HG02885 (cell line): ENCODE measurements at regions not wholly inside any gene's neighbourhood (a gene's known extent, or its start where the extent isn't known, plus 50 kb on each side); places are given as distances from the start of the nearest gene placed in this dataset.

Experiments used
- ATAC-seq: cut with Tn5 transposase; IDR thresholded peaks from one replicate; pipeline ENCODE4 v1.9.1; 2021; ENCODE audit warnings: mild to moderate bottlenecking; ENCODE audit not compliant: unreplicated experiment, poor library complexity

DNA sequence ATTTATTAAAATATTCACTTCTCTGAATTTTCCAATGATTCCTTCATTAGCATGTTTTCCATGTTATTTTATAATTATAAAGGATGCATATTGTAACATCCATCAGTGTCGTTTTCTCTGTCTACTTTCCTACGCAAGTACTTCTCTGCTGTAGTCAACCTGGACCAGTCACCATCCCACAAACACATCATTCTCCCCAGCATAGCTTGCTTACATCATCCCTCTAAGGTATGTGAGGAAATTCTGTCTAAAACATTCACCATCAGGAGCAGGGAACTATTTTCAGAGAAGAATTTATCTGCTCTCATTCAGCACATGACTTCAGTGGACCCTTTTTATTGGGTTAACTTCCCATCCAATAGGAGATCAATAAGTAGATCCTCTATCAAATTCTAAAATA lies 806.1 kb upstream of the ARGLU1 start:
- ATAC-seq, result no peak

DNA sequence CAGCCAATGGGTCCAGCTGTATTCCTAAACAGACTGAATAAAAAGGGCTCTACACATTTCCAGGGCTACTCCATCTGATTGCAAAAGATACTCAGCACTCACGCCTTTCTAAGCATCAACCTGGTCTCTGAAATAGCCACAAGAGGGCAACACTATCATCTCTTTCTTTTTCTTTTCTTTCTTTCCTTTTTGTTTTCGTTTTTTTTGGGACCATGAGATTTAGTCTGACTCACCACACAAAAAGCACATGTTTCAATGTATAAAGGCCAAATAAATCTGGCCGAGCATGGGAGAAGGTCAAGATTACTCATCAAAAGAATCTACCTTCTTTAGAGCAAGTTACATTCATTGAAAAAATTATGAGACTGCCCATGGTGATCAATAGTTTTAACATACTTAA lies 805.6 kb upstream of the ARGLU1 start:
- ATAC-seq, result no peak

DNA sequence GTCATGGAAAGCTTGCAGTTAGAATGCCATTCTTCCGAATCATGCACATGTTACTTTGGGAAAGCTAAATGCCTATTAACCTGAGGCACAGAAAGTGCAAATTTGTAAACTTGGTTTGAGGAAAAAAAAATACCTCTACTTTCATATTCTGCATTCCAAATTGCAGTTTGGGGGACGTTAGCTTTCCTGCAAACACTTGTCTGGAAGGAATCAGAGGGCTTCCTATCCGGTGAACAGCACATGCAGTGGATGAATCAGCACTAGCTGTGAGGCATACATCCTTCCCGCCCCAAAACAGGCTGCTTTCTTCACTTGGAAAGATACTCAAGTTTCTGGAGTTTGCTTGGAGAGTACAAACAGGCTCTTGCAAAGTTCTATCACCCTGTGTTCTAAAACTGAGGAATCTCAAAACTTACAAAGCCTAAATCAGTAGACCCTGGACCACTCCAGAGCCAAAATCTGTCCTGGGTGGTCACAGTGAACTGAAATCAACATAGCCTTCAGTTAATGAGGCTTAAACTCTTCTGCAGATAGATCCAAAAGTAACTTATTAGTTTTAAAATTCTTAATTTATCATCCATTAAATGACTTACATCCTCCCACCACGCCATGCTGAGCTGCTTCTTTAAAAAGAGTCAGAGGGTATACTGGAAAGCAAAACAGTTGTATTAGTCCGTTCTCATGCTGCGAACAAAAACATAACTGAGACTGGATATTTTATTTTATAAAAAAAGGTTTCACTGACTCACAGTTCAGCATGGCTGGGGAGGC lies 802.3 kb upstream of the ARGLU1 start:
- ATAC-seq, result no peak

DNA sequence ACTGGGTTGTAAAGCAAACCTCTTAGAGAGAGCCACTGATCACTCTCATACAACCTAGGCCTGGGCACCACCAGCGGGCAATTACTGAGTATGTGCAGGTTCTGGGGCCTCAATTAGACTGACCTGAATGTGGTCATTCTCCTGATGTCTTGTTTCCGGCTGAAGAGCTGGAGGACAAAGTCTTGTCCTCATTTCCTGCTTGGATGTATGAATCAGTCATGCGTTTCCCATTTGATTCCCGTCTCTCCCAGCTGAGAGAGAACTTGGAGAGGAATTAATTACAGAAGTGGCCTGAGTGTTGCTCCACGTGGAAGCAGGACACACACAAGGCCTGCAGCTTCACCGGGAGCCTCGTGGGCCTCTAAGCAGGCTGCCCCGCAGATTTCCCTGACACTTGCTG lies 799.3 kb upstream of the ARGLU1 start:
- no peak for ATAC-seq

DNA sequence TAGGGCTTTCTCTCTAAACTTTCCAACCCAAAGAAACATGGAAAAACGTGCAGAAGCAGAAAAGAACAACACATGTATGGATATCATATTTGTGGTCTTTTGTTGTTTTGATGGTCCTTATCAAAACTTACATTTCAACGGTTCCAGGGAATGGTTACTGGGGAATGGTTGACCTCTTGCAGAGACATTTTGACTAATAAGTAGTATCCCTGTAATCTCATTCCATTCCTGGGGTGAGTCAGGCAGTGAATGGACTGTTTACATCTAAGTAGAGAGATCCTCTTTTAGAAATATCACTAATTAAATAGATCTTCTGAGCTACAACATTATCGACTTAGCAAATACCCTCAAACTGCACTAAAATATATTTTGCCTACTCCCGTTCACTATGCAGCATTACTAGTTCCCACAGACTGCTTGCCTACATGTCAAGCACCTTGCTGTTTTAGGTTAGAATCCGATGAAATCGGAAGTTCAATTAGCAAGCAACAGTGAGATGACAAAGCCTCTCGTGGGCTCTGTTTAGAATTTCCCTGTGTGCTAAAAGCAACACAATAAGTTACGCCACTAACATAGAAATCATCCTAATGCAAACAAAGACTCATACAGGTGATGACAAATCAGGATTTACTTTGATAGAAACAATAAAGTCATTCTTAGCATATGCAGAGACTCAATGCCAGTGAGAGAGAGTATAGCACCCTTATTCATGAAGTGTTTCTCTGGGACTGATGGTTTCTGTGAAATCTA lies 797.7 kb upstream of the ARGLU1 start:
- no peak for ATAC-seq

DNA sequence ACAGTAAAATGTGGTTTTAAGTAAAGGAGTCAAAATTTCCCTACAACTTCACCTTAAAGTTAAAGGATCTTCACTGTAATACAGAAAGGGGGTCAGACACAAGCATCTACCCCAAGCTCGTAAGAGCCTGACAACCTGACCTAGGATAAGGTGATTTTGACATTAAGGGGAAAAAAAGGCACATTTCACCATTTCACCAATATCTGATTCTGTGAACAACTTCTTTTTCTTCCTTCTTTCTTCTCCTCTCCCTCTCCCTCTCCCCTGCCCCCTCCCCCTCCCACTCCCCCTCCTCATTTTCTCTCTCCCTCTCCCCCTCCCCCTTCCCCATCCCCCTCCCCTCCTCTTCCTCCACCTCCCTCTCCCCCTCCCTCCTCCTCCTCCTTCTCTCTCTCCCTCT lies 796.7 kb upstream of the ARGLU1 start:
- no peak for ATAC-seq

DNA sequence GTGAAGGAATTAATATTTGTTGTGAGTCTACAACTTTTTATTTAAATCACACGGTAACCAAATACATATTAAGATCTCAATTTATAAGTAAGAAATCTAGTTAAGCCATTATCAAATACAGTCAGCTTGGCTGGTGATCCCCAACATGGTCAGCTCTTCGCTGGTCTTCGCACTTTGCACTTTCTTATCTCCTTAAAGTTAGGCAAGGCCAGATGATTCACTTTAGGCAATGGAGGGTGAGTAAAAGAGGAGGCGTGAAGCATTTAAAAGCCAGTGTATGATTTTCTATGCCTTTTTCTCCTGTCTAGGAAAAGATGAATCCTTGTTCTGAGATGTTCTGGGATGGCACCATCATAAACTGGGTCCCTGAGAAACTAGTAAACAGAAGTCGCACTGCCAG lies 793.7 kb upstream of the ARGLU1 start:
- no peak for ATAC-seq

DNA sequence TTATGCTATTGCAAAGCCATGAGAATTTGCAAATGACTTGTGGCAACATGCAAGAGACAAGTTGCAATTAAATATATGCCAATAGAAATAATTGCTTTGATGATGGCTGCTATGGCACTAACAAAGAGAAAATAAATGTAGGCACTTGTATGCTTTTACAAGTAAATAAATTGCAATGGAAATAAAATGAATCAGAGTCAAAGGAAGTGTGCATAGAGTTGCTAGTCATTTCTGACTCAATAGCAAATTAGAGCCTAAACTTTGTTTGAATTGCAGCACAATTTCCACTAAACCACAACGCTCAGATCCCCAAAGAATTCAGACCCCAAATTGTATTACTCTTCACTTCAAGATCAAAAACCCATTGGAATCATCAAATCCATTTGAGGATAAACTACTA lies 792.1 kb upstream of the ARGLU1 start:
- ATAC-seq, result no peak

DNA sequence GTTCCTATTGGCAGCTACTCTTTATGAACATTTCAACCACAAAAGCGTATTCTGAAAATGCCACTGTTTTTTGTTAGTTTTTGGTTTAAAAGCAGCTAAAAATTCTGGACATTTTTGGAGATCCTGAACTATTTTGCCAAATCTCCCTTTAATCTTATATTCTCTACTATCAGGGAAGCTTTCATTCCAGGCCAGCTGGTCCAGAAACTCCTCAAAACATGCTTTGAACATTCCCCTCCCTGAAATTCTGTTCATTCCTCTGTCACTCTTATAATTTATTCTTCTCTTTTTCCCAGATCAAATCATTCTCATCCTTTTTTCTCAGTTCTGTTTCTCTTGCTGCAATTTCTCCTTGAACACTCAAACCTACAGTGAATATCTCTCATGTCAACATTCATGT lies 790.9 kb upstream of the ARGLU1 start:
- no peak for ATAC-seq

DNA sequence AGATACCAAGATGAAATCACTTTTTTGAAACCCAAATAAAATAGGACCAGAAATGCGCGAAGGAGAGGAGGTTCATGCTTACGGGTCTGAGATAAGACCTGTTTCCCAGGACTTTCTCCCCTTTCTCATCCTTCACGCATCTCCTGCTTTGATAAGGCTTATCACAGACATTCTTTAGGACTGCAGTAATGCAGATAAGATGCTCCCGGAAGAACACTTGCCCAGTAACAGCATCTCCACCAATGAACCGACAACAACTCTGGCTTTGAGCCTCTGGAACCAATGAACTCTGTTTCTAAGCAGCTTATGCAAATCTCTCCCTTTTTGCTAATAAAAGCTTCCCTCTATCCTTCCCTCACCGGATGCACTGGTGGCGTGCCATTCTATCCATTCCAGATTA lies 783.4 kb upstream of the ARGLU1 start:
- no peak for ATAC-seq

DNA sequence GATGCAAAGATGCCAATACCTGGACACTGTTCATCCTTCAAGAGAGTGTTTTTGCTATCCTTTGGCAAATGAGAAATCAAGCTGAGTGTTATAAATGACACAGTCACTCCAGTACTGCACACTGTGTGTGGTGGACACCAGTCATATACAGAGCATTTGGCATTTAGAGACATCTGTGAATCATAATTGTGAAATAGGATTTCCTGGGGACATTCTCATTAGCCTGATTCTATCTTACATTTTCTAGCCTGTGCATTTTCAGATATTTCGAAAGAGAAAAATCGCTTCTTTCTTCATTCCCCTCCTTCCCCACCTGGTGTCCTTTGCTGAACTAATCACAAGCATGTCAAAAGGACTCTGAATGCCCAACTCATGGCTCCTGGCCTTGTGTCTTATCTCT lies 781.0 kb upstream of the ARGLU1 start:
- ATAC-seq, result no peak

DNA sequence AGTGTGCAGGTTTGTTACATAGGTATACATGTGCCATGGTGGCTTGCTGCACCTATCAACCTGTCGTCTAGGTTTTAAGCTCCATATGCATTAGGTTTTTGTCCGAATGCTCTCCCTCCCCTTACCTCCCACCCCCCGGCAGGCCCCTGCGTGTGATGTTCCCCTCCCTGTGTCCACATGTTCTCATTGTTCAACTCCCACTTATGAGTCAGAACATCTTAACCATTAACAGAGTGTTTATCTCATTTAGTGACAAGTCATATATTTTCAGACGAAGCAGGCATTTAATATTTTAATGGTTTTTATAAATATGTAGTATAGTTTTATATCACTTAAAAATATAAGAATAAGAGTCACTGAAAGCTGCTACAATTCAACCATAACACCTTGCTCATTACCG lies 780.5 kb upstream of the ARGLU1 start:
- ATAC-seq, result no peak

DNA sequence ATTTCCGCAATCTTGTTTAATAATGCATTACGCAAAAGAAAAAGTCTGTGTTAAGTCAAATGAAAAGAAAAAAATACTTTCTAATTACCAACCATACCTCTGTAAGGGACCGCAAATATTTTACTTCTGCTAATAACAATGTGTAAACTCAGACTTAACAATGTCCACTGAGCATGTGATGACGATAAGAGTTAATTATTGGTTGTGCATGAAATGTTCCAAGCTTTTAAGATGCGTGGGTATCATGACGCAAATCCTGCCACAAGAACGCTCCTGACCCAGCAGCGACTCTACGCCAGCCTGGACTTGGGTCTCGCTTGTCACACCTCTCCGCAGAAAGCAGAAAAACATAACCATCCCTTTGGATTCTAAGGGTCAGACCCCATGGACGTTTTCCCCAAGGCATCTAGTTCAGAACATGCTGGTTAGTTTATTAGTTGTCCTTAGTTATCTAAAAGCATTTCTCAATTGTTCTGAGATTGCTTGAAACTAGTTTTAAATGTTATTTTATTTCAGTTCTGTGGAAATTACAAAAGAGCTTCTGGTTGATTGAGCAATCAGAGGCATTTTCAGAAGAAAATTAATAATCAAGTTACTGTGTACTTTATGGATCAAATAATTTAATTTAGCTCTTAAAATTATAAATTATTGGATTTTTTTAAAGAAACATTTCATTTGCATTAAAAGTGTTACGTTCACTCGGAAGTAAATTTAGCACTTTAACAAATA lies 779.9 kb upstream of the ARGLU1 start:
- no peak for ATAC-seq

DNA sequence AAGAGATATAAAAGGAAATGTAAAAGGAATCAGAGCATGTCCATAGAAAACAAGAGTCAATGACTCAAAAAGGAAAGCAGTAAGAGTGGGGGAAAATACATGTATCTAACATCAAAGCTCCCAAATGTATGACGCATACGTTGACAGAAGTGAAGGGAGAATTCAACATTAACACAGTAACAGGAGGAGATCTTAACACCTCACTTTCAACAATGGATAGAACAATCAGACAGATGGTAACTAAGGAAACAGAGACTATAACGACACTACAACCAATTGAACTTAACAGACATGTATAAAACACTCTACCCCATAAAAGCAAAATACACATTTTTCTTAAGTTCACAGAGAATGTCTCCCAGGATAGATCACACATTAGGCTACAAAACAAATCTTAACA lies 774.8 kb upstream of the ARGLU1 start:
- no peak for ATAC-seq

DNA sequence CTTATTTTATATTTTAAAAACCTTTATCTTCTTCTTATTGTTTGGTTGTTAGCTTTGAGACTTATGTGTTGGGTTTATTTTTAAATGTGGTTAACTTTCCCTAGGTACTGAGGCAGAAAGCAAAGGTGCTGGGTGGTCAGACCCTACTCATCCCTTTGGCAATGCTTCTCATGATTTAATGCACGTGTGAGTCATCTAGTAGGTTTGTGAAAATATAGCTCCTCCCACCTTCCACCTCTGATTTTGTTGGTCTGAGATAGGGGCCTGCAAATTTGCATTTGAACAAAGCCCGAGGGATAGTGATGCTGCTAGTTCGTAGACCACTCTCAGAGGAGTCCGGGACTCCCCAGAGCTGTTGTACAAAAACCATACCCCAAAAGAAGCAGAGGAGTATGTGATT lies 771.3 kb upstream of the ARGLU1 start:
- ATAC-seq, result no peak

DNA sequence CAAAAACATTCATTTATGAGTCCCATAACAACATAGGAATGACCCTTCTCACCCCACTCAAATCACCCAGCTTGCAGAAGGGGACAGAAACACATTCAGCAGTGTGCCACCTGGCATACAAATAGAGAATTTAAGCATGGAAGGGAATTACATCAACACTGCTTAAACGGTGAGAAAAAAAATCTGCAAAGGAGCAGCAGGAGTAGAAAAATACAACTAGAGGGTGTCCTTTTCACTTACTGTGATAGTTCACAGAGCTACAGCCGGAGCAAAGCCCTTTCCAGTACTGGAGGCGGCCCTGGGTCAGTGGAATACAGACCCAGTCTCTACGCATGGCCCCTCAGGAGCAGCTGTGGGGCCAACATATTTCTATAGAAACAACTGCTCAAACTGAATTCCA lies 764.3 kb upstream of the ARGLU1 start:
- no peak for ATAC-seq

DNA sequence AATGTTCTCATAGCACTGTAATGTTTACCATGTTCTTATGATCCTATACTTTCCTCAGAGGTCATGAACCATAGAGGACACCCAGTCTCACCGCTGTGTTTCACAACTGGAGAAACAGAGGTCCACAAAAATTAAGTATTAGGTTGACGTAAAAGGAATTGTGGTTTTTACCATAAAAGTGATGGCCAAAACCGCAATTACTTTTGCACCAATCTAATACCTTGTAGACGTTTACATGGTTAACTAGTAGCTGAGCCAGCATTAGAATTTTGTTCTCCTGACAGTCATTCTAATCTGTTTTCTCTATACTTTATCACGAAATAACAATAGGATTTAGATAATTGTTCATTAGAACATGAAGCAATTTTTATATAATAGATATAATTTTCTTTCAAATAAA lies 763.4 kb upstream of the ARGLU1 start:
- ATAC-seq, result no peak

DNA sequence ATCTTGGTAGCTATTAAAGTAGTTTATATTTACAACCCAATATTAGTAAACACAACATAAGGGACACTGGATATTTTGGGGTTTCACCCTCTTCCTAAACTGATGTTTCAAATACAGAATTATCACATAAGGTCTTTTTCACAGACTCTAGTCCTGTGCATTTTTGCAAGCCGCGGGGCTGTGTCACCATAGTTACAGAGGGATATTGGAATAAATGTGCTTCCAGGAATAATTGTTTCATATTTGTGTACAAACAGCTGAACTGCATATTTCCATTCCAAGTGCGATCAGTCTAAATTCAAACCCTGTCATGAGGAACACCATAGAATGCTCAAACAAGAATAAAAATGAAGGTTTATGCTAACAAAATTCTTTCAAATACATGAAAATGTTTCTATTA lies 762.5 kb upstream of the ARGLU1 start:
- ATAC-seq, result no peak

DNA sequence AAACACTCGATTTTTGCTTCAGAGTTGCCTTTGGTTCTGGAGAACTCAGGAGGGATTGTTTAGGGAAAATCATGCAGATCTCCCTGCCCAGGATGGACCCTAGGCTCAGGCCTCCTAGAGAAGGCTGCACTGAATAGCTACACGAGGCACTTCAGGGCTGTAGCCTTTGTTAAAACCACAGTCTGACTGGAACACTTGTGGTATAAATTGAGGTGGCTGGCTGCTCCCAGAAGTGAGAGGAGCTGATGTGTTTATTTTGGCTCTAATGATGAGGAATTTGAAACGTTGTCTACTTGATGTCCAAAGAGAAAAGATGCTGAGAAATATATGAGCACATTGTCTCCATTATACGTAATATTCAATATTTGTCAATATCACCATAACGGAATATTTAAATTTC lies 762.1 kb upstream of the ARGLU1 start:
- ATAC-seq, result no peak

DNA sequence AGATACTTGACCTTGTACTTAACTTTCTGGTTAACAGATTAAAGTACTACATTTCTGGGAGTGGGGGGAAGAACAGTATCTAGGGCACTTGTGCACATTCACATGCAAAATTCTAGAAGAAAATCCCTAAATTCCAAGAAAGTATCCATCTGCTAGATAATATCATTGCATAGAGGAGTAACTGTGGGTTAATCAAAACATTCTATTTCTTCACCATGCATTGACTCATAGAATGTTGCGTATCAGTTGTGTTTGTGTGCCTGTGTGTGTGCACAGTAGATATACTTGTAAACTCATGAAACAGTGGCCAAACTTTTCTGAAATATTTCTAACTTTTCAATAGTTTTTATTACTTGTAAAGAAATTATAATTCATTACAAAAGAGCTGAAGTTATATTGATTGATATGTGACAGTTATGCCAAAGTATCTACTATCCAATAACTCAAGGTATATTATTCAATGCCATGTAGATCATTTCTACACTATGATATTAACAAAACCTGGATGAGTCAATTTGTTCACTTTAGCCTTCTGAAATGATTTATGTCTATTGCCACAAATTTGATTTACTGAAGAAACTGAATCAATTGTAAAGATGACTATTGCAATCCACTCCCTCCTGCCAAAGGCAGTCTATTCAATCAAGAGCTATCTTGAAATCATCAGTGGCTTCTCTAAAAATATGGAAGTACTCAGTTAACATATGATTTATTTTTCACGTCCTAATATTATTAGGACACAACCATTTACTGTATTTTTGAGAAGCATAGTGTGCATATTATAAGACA lies 756.7 kb upstream of the ARGLU1 start:
- no peak for ATAC-seq

DNA sequence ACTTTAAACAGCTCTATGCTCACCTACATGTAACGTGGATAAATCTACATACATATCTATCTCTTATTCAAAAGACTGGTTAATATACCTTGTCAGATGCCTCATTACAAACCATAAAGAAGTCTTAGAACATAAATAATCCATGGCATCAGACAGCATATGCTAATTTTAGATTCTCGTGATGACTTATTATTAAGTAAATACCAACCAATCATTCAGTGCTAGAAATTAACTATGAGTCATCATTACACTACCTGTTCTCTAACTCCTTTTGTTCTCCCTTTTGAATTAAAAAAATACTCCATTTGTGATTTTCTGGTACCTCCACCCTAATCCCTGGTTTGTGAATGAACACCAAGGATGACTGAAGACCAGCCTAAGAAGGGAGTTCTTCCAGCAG lies 754.3 kb upstream of the ARGLU1 start:
- no peak for ATAC-seq
